NCI-H1417 (cell line): ENCODE measurements at regions not wholly inside any gene's neighbourhood (a gene's known extent, or its start where the extent isn't known, plus 50 kb on each side); places are given as distances from the start of the nearest gene placed in this dataset.

Experiments used
- DNase-seq, 3 experiments: peaks; one replicate each; lab custom pipeline; 2025; lab: John Stamatoyannopoulos, UW

DNA sequence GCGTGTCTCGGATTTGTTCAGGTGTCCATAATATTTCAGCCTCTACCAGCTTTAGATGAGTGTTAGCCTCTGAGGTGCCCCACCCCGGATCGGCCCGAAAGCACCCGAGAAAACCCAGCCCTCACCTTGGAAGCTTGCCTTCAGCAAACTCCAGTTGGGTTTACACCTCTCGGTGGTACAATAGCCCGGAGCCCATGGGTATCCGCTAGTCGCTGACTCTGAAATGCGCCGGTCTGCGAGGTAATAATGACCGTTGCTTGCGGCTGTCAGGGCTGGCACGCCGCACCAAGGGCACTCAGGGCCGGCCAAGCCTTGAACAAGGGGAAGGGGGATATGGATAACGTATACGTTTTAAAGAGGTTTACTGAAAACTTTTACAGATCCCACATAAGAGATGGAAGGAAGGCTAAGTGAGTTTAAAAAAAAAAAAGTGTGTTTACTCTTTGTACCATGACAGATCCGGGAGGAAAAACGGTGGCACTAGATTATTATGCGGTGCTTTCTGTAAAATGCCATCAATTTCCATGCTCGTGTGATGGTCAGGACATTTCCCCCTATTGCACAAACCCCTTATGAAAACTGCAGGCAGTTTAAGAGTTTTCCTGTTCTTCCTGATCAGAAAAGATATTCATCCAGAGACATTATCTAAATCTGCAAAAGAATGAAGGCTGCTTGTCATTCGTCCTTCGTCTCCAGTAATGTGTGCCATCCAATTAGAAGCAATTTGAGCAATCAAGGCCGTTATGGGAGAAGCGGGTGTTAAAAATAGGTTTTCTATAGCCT, 124.2 kb downstream of the TMEM161B start:
- no peak for DNase-seq

GRCh38 chr5:88143693-88144218, 124.9 kb downstream of the TMEM161B start:
- no peak for DNase-seq

DNA sequence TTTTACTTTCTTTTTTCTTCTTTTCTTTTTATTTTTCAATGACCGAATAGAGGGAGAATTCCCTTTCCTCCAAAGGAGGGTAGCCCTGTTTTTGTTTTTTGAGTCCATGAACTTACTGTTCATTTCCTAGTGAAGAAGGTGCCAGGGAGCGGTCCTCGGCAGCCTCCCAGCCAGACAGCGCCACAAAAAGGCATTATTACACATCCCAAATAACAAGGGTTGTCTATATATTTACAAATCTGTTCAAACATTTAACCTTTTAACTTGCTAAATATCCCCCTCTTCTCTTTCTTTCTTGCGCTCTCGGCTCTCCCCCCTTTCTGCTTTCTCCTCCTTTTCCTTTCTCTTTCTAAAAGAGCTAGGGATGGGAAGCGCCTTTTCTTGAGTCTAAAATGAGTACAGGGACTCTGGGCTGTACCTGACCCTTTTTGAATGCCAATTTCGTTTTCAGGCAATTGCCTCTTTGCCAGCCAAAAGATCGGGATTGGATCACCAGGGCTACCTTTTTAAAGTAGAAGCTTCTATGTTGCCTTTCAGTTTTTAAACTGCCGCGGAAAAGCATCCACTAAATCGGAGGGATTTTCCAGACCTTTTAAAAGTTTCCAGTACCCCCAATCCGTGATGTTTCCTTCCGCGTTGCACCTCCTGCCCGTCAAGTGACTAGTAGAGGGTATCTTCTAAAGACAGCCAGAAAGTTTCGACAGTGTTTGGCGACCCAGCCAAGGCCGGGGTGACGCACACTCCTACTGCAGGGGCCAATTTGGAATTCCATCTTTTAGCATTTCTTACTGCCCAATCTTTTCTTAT, 125.6 kb downstream of the TMEM161B start:
- DNase-seq = no peak

GRCh38 chr5:88142636-88142885, 126.1 kb downstream of the TMEM161B start:
- no peak for DNase-seq

DNA sequence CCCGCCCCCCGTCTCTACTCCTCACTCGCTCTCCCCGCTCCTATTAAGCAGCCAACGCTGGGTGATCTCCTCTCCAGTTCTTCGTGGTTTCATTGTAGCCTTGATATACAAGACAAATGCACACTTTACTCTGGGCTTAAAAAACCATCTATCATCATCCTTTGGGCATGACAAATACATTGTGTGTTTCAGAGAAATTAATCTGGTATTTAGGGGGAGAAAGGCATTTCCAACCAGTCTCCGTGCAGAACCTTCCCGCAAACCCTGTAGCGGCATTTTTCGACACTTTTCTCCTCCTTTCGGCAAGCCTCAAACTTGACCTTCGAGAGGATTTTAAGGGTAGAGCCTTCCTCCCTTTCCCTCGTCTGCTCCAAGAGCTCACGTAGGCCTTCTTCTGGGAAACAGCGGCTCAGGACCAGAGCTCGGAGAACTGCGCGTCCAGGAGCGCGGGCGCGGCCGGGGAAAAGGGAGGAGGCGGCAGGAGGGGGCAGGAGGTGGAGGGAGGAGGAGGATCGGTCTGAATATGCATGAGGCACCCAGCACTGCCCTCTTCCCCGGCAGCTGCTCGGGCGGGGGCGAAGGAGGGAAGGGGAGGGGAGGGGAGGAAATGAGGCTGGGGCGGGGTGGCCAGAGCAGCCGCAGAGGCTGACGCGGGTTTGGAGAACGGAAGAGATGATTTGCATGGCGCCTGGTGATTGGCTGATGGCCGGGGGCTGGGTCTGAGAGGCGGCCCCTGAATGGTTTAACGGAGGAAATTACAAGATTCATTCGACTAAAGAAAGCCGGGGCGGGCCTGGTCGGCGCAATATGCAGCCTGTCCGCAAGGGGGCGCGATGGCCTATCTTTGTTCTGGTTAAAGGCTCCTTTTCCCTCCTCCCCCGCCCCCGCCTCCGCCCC, 127.5 kb downstream of the TMEM161B start:
- peak; percentile 90 to 98 (median 95) for DNase-seq

- DNase-seq = peak in 1 of 3 experiments; percentile 40
These were observed 128.2 kb downstream of the TMEM161B start for GRCh38 chr5:88140396-88140855.

GRCh38 chr5:88130211-88130815, 138.3 kb downstream of the TMEM161B start:
- DNase-seq = no peak

DNA sequence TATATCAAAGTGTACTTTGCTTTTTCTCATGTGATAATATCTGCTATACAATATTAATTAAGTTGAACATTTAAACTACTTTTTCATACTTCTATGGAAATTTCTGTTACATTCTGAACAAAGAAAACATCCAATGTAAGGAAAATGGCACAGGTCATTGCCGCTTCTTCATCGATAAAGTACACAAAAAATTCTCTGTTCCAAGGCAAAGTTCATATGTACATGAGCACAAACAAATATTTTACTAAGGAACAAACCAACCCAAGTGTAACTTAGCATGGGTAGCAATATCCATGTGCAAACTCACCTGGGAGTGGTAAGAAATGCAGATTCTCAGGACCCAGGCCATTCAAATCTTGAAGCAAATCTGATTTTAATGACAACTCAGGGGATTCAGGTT, 139.8 kb downstream of the TMEM161B start:
- no peak for DNase-seq

DNA sequence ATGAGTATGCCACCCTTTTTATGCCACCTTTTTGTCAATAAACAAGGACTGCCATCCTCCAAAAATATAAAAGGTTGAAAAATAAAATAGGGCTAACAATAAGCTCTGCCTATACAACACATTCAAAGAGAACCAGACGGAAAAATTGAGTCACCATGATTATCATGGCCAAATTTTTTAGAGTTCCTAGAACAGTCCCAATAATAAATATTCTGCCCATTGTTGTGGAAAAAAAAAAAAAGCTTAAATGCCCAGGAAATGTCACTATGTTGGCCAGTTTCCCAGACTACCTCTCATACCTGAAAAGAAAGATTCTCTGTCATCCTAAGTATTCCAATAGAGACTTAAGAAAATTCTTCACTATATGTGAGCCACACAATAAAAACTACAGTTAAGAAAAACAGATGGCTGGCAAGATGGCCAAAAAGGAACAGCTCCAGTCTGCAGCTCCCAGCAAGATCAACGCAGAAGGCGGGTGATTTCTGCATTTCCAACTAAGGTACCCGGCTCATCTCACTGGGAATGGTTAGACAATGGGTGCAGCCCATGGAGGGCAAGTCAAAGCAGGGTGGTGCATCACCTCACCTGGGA, 149.0 kb downstream of the TMEM161B start:
- DNase-seq = no peak

GRCh38 chr5:88118179-88118578, 150.5 kb downstream of the TMEM161B start:
- DNase-seq = no peak

DNA sequence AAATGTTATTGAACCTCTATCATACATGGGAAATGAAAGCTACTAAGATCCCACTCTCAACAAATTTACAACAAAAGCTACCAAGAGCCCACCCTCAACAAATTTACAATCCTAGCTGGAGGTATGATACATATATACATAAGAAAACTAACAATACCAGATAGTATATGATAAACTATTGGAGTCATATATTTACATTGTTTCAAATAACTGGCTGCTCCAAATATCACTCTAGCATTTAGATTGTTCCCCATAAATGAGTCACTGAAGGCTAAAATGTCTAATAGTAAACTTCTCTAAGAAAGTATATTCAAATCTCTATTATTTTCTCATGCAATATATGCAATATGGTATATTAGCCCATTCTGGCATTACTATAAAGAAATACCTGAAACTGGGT, 151.1 kb downstream of the TMEM161B start:
- DNase-seq = no peak

- no peak for DNase-seq
These were observed 152.2 kb downstream of the TMEM161B start for GRCh38 chr5:88116396-88116795.

GRCh38 chr5:88115211-88115610, 153.4 kb downstream of the TMEM161B start:
- no peak for DNase-seq

DNA sequence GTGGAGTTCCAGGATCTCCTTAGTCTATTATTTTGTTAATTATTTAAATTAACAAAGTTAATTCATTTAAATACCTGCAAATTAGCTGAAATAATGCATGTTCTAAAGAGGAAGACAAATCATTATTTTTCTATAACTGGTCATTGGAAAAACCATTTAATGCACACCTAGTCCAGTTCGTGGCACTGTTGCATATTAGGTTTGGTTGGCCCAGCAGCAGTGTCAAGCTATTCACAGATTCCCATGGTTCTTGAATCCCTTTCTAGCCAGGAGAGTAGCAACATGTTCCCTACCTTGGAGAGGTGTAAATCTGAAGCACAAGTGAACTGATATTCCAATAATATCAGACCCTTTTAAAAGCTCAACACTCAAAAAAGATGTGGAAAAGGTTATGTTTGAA, 155.2 kb downstream of the TMEM161B start:
- no peak for DNase-seq

- DNase-seq = no peak
These were observed 158.8 kb downstream of the TMEM161B start for GRCh38 chr5:88109818-88110217.

GRCh38 chr5:88108490-88109279, 160.0 kb downstream of the TMEM161B start:
- DNase-seq = no peak

DNA sequence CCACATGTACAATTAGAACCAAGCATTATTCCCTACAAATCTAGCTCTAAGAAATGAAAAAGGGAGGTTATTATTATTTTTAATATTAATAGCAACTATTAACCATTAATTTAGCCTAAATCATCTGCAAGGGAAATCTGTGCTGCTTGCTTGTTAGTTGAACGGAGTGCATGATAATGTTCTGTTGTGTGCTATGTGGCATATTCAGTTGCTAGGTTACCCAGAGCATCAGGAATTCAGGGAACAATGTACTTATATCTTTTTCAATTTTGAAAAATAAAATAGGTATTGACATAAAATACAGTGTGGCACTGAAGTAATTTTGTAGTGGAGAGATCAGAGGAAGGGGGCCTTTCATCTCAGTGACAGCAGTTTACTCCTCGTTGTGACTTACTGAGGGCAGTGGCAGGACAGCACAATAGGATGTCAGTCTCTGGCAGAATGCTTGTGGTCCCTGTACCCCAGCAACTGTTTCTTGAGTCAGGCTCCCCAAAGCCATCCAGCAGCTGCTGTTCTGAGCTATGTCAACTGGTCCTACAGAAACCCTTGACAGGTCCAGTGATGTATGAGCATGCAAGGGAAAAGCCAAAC, 173.6 kb downstream of the TMEM161B start:
- no peak for DNase-seq

DNA sequence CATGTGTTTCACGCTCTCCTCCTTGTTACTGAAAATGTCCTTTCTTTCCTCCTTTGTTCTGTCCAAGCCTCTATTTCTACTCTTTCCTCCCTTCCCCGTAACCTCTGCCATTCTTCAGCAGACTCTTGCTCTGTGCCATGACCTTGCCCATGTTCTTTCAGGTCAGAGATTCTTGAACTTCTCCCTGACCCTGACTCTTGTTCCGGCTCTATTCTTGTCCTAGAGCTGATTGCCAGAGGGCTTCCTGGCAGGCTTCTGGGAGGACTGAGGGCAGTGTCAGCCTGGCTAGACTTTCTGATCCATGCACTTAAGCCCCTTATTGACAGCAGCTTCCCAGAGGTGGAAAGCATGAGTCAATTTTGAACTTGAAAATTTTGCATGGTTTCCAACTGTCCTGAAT, 174.2 kb downstream of the TMEM161B start:
- DNase-seq = no peak

- no peak for DNase-seq
These were observed 174.9 kb downstream of the TMEM161B start for GRCh38 chr5:88093765-88094164.

DNA sequence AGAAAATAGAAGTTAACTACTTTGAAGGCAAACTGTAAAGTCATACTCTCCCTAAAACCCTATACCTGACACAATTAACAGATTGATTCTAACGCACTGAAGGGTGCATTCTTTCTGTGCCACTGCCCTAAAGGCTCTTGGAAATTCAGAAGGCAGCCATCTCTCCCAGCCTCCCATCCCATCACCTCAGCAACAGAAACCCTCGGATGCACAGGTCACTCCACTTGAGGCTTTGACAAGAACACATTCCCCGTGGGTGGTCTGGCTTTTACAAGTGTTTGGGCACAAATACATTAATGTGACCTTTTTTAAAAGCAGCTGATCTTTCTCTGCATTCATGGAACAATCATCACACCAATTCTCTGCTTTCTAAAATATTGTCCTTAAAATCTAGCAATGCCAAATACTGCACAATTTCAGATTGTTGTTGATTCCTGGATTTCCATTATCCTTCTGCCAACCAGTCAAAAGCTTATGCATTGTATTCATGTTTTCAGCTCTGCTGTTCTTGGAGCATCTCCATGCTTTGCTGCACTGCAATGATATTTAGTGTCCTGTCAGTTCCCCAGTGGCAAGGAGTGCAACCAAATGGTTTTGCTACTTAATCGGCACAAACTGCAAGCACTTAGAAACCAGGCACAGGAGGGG, 175.6 kb downstream of the TMEM161B start:
- peak in 1 of 3 experiments; percentile 42 for DNase-seq
